Endothelial cell (in vitro differentiated cells): ENCODE measurements at regions not wholly inside any gene's neighbourhood (a gene's known extent, or its start where the extent isn't known, plus 50 kb on each side); places are given as distances from the start of the nearest gene placed in this dataset.

ENCODE experiments used
- DNase-seq: peaks from one replicate; pipeline ENCODE4 v3.0.0; 2021; ENCODE audit warnings: low spot score
- H3K27ac Mint-ChIP-seq: one replicate; pipeline ENCODE4 v1.8.0; 2021; ENCODE audit warnings: mixed read lengths, inconsistent platforms; ENCODE audit not compliant: unreplicated experiment
- H3K27me3 Mint-ChIP-seq: one replicate; pipeline ENCODE4 v1.8.0; 2021; ENCODE audit warnings: mild to moderate bottlenecking, moderate library complexity, mixed read lengths, inconsistent platforms; ENCODE audit not compliant: unreplicated experiment
- H3K36me3 Mint-ChIP-seq: one replicate; pipeline ENCODE4 v1.8.0; 2021; ENCODE audit warnings: mild to moderate bottlenecking, low read depth, mixed read lengths, inconsistent platforms; ENCODE audit not compliant: unreplicated experiment
- H3K4me1 Mint-ChIP-seq: one replicate; pipeline ENCODE4 v1.8.0; 2021; ENCODE audit warnings: mild to moderate bottlenecking, mixed read lengths, inconsistent platforms; ENCODE audit not compliant: unreplicated experiment
- H3K4me3 Mint-ChIP-seq: one replicate; pipeline ENCODE4 v1.8.0; 2021; ENCODE audit warnings: mild to moderate bottlenecking, mixed read lengths, inconsistent platforms; ENCODE audit not compliant: unreplicated experiment
- H3K9me3 Mint-ChIP-seq: one replicate; pipeline ENCODE4 v1.8.0; 2021; ENCODE audit warnings: mixed read lengths, inconsistent platforms; ENCODE audit not compliant: unreplicated experiment
- TF ChIP-seq, protein P1 (sequence below): fragments of 200-600 bp; sonication (generic); IDR thresholded peaks from one replicate; pipeline ENCODE4 v1.5.0; 2021; ENCODE audit warnings: antibody characterized with exemption; ENCODE audit not compliant: unreplicated experiment

DNA sequence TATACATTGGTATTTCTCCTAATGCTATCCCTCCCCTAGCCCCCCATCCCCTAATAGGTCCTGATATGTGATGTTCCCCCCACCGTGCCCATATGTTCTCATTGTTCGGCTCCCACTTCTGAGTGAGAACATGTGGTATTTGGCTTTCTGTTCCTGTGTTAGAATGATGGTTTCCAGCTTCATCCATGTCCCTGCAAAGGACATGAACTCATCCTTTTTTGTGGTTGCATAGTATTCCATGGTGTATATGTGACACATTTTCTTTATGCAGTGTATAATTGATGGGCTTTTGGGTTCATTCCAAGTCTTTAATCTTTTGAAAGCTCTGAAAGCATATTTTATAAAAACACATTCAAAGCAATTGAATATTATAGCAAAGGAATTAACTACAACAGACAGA, 1169.4 kb upstream of the ZEB2 start:
- H3K36me3 Mint-ChIP-seq, result no peaks in the 10 kb centered on the region
- H3K9me3 Mint-ChIP-seq, result no peaks in the 10 kb centered on the region
- no peak overlapping the region for H3K27ac Mint-ChIP-seq
- DNase-seq, result no peak
- TF ChIP-seq, protein P1, sequence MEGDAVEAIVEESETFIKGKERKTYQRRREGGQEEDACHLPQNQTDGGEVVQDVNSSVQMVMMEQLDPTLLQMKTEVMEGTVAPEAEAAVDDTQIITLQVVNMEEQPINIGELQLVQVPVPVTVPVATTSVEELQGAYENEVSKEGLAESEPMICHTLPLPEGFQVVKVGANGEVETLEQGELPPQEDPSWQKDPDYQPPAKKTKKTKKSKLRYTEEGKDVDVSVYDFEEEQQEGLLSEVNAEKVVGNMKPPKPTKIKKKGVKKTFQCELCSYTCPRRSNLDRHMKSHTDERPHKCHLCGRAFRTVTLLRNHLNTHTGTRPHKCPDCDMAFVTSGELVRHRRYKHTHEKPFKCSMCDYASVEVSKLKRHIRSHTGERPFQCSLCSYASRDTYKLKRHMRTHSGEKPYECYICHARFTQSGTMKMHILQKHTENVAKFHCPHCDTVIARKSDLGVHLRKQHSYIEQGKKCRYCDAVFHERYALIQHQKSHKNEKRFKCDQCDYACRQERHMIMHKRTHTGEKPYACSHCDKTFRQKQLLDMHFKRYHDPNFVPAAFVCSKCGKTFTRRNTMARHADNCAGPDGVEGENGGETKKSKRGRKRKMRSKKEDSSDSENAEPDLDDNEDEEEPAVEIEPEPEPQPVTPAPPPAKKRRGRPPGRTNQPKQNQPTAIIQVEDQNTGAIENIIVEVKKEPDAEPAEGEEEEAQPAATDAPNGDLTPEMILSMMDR, result no peak
- H3K27me3 Mint-ChIP-seq, result no peaks in the 10 kb centered on the region
- H3K4me1 Mint-ChIP-seq, result no peaks in the 10 kb centered on the region
- H3K4me3 Mint-ChIP-seq, result no peak overlapping the region

DNA sequence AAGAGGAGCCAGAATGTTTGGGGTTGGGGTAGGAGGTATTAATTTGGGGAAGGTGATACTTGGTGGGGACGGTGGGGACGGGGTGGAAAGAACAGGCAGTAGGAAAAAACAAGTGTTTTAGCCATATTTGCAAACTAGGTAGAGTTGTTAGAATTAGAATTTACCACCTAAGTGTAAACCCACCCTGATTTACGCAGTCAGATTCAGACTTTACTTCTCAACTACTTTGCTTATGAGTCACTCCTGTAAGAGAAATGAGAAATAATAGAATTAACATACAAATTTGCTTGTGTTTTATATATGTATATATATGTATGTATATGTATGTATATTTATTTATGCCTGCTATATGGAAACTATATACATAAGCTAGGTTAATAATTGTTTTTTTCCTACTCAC, 1168.2 kb upstream of the ZEB2 start:
- TF ChIP-seq, protein P1, result no peak
- DNase-seq, result no peak
- no peak overlapping the region for H3K27ac Mint-ChIP-seq
- no peaks in the 10 kb centered on the region for H3K9me3 Mint-ChIP-seq
- no peak overlapping the region for H3K4me3 Mint-ChIP-seq
- no peaks in the 10 kb centered on the region for H3K27me3 Mint-ChIP-seq
- H3K36me3 Mint-ChIP-seq, result no peaks in the 10 kb centered on the region
- no peaks in the 10 kb centered on the region for H3K4me1 Mint-ChIP-seq

DNA sequence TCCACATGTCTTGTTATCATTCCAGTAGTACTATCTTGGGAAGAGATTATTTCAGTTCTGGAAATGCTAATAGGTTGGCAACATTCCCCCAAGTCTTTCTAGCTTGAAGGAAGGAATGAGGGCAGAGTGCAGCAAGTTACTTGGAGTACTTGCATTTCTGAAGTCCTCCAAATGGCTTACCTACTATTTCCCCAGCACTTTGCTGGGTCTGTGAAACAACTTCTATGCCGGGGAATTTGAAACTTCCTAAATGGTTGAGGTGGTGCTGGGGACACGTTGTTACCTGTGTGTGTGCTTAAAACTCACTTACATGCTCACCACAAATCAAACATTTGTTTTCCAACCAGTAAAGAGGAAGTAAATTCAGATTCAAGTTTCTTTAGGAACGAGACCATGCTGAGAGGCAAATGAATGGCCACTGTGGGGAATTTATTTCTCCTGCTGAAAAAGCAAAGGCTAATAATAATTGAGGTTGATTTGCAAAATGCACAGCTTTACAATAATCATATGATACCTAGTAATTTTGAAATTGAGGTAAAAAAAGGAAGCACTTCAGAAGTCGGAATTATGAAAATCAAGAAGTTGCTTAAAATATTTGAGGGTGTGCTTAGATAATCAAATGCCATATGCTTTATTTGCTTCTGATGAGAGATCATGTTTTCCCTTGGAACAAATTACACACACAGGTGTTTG, 1167.7 kb upstream of the ZEB2 start:
- H3K27ac Mint-ChIP-seq, result no peak overlapping the region

DNA sequence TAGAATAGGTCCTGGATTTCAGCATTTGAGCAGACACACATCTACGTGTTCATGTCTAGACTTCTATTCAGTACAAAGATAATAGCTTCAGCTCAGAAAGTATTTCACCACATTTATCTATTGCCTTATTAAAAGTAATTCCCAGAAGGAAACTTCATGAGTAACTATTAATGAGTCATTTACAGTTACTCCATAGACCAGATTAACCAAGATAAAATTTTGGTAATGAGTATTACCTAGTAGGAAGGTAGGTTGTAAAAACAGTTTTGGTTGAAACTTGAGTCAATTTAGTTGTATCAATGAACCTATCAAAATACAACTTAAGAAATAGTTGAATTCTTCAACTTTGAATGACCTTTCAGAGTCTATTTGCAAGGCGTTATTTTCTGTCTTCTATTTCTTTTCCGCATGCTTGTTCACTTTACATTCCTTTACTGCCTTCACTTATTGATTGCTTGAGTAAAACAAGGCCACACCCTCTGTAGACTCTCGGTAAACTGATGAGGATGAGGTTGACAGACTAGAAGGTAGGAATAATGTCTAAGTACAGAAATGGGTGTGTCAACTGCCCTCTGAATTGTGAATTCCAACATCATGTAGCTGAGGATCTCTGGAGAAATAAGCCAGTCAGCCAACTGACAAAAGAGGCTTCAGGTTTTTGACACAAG, 1165.6 kb upstream of the ZEB2 start:
- Mint-ChIP-seq H3K4me3 (no peak overlapping the region), H3K9me3 (no peaks in the 10 kb centered on the region), H3K27ac (no peak overlapping the region), H3K4me1 (no peaks in the 10 kb centered on the region), H3K27me3 (no peaks in the 10 kb centered on the region), H3K36me3 (no peaks in the 10 kb centered on the region)
- TF ChIP-seq, protein P1, result no peak
- no peak for DNase-seq

More for the DNA sequence above, 1167.7 kb upstream of the ZEB2 start:
- no peak for DNase-seq
- no peaks in the 10 kb centered on the region for H3K36me3 Mint-ChIP-seq
- no peak overlapping the region for H3K4me3 Mint-ChIP-seq
- TF ChIP-seq, protein P1, result no peak
- H3K4me1 Mint-ChIP-seq, result no peaks in the 10 kb centered on the region
- H3K27me3 Mint-ChIP-seq, result no peaks in the 10 kb centered on the region
- H3K9me3 Mint-ChIP-seq, result no peaks in the 10 kb centered on the region

DNA sequence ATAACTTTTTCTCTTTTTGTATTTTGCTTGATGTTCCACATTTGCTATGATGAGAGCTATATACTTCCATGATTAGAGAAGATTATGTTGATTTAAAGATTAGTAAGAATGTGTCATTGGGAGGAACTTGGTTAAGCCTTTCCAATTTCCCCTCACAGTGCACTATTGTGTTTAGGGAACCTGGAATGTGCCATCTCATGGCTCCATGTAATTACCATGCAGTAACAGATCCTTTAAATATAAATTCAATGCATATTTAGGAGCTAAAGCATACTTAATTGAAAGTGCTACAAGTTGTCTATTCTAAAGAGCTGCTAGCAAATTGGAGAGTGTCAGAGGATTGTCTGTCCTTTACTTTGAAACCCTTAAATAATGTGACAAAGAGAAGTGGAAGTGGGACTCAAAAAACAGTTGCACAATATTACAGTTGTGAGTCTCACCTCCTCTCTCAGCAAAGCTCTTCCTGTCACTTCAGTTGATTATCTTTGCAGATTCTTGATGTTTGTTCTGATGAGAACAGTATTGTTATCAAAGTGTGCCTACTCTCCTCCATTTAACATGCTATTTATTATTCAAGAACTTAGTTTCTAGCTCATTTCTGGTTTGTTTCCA, 1162.7 kb upstream of the ZEB2 start:
- Mint-ChIP-seq H3K4me3 (no peak overlapping the region), H3K27ac (no peak overlapping the region), H3K27me3 (no peaks in the 10 kb centered on the region), H3K9me3 (no peaks in the 10 kb centered on the region), H3K36me3 (no peaks in the 10 kb centered on the region), H3K4me1 (no peaks in the 10 kb centered on the region)
- TF ChIP-seq, protein P1, result no peak
- no peak for DNase-seq
